GM12892 (cell line): ENCODE measurements at regions not wholly inside any gene's neighbourhood (a gene's known extent, or its start where the extent isn't known, plus 50 kb on each side); places are given as distances from the start of the nearest gene placed in this dataset.
A peak's percentile ranks its signal among the peaks of the same experiment; 100 is the strongest.

Experiments used
- DNase-seq: peaks from one replicate; pipeline ENCODE4 v3.0.0; 2011; ENCODE audit not compliant: insufficient read length
- FAIRE-seq: peaks from 2 replicates; lab custom pipeline; 2011; peaks lifted over from hg19 to GRCh38; lab: Jason Lieb, UNC
- POLR2A ChIP-seq: IDR thresholded peaks from 2 replicates; pipeline ENCODE4 v1.6.1; 2011; ENCODE audit warnings: low read depth, low read length, control low read depth
- POLR2AphosphoS5 ChIP-seq: IDR thresholded peaks from 2 replicates; pipeline ENCODE4 v1.6.1; 2011; ENCODE audit warnings: low read depth, low read length, control low read depth
- TAF1 ChIP-seq: IDR thresholded peaks from 2 replicates; pipeline ENCODE4 v1.6.1; 2011; ENCODE audit warnings: low read depth, mild to moderate bottlenecking, control low read depth, low read length, borderline replicate concordance

- FAIRE-seq (no peak), DNase-seq (no peak)
- TF ChIP-seq POLR2AphosphoS5, result no peak
- TF ChIP-seq TAF1, result no peak
- TF ChIP-seq POLR2A, result no peak
Measured at GRCh38 chr14:42138406-42138805, 531.7 kb downstream of the LRFN5 start.

- no peak for DNase-seq
- TF ChIP-seq POLR2AphosphoS5, result no peak
- no peak for FAIRE-seq
Measured at GRCh38 chr14:42130815-42131214, 524.1 kb downstream of the LRFN5 start.

- FAIRE-seq (no peak), DNase-seq (no peak)
- TF ChIP-seq TAF1 (no peak), POLR2A (no peak)
Measured at GRCh38 chr14:42123526-42123925, 516.9 kb downstream of the LRFN5 start.

DNA sequence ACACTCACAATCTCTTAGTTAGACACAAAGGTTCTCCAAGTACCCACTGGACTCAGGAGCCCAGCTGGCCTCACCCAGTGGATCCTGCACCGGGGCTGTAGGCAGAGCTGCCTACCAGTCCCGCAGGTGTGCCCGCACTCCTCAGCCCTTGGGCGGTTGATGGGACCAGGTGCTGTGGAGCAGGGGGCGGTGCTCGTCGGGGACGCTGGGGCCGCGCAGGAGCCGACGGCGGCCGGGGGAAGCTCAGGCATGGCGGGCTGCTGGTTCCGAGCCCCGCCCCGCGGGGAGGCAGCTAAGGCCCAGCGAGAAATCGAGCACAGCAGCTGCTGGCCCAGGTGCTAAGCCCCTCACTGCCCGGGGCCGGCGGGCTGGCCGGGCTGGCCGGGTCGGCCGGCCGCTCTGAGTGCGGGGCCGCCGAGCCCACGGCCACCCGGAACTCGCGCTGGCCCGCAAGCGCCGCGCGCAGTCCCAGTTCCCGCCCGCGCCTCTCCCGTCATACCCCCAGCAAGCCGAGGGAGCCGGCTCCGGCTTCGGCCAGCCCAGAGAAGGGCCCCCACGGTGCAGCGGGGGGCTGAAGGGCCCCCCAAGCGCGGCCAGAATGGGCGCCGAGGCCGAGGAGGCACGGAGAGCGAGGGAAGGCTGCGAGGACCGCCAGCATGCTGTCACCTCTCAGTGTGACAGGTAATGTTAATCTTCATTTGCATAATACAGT is 506.8 kb downstream of the LRFN5 start:
- FAIRE-seq (no peak), DNase-seq (no peak)
- TF ChIP-seq POLR2A, result no peak

- TF ChIP-seq TAF1 (no peak), POLR2AphosphoS5 (no peak), POLR2A (no peak)
- FAIRE-seq (no peak), DNase-seq (no peak)
Measured at GRCh38 chr14:42112108-42112507, 505.4 kb downstream of the LRFN5 start.

DNA sequence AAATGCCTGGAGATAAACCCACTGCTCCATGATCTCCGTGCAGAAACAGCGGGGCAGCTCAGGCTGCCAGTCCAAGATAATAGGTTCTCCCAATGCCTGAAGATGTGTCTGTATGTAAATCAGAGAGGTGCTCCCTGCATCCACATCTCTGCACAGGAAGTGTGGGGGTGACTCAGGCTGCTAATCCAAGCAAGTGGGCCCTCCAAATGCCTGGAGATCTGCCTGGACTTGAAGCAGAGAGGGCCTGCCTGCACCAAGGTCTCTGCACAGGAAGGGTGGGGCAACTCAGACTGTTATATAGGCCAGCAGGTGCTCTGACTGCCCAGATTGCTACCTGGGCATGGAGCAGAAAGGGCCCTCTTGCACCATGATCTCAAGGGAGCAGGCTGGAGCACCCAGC is 504.7 kb downstream of the LRFN5 start:
- no peak for DNase-seq
- no peak for TF ChIP-seq POLR2A
- TF ChIP-seq POLR2AphosphoS5, result no peak
- no peak for TF ChIP-seq TAF1
- FAIRE-seq, result no peak

- no peak for FAIRE-seq
- DNase-seq, result no peak
- no peak for TF ChIP-seq TAF1
- TF ChIP-seq POLR2AphosphoS5, result no peak
- no peak for TF ChIP-seq POLR2A
Measured at GRCh38 chr14:42110167-42110566, 503.5 kb downstream of the LRFN5 start.

GRCh38 chr14:42095155-42095554 is 488.5 kb downstream of the LRFN5 start:
- DNase-seq, result no peak
- TF ChIP-seq TAF1, result no peak
- no peak for TF ChIP-seq POLR2A
- TF ChIP-seq POLR2AphosphoS5, result no peak
- no peak for FAIRE-seq

GRCh38 chr14:42090122-42090521 is 483.4 kb downstream of the LRFN5 start:
- no peak for DNase-seq
- no peak for TF ChIP-seq TAF1
- TF ChIP-seq POLR2AphosphoS5, result no peak
- TF ChIP-seq POLR2A, result no peak
- FAIRE-seq, result no peak

- DNase-seq, result no peak
- TF ChIP-seq TAF1 (no peak), POLR2AphosphoS5 (no peak), POLR2A (no peak)
- no peak for FAIRE-seq
Measured at GRCh38 chr14:42079911-42080310, 473.2 kb downstream of the LRFN5 start.

DNA sequence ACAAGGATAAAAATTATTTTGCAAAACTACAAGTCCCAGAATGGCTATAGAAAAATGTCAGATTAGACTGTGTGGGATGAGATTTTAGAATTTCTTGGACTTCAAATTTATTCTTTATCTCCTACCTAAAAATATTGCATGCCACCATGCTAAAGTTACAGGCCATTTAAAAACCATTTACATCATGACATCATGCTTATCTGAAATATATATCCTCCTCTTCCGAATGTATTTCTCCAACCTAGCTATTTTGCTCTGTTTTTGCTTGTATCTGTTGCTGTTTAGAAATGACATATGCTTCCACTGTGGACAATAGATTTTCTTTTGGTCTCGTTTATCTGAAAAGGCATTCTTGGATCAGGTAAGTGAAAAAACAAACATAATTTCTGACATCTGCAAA is 471.7 kb downstream of the LRFN5 start:
- DNase-seq (no peak), FAIRE-seq (no peak)
- no peak for TF ChIP-seq POLR2AphosphoS5
- no peak for TF ChIP-seq TAF1
- TF ChIP-seq POLR2A, result no peak

GRCh38 chr14:42070031-42070430 is 463.4 kb downstream of the LRFN5 start:
- TF ChIP-seq POLR2AphosphoS5 (no peak), TAF1 (no peak), POLR2A (no peak)
- FAIRE-seq, result no peak

GRCh38 chr14:42057111-42057510 is 450.4 kb downstream of the LRFN5 start:
- DNase-seq (no peak), FAIRE-seq (no peak)
- TF ChIP-seq POLR2AphosphoS5 (no peak), TAF1 (no peak), POLR2A (no peak)

More at GRCh38 chr14:42070031-42070430, 463.4 kb downstream of the LRFN5 start:
- DNase-seq, result no peak

GRCh38 chr14:42047421-42048055 is 440.9 kb downstream of the LRFN5 start:
- DNase-seq (no peak), FAIRE-seq (peak; percentile 5)
- TF ChIP-seq POLR2AphosphoS5, result no peak
- no peak for TF ChIP-seq TAF1
- no peak for TF ChIP-seq POLR2A
